LNCaP clone FGC (cell line): ENCODE measurements at regions not wholly inside any gene's neighbourhood (a gene's known extent, or its start where the extent isn't known, plus 50 kb on each side); places are given as distances from the start of the nearest gene placed in this dataset.
"Not testable (repeated sequence)": the region's sequence is repeated elsewhere in the genome, so short reads cannot be mapped to it uniquely, and the experiment has no call there.

Source experiments
- DNase-seq: peaks from one replicate; pipeline ENCODE4 v3.0.0-alpha.2; 2011; ENCODE audit warnings: low read depth
- H3K4me3 ChIP-seq: 2 replicates; pipeline ENCODE4 v1.5.1; 2011; ENCODE audit warnings: mild to moderate bottlenecking, low read depth, low read length, control low read depth
- CTCF ChIP-seq: IDR thresholded peaks from 2 replicates; pipeline ENCODE4 v1.5.1; 2012; ENCODE audit warnings: mild to moderate bottlenecking; ENCODE audit not compliant: control insufficient read depth, insufficient read depth; ENCODE audit errors: extremely low read depth

GRCh38 chr4:138591808-138592207, 349.7 kb upstream of the SLC7A11 start:
- TF ChIP-seq CTCF, result no peak
- DNase-seq, result no peak
- H3K4me3 ChIP-seq, result no peak overlapping the region

- no peak for TF ChIP-seq CTCF
- no peak for DNase-seq
These were observed 346.4 kb upstream of the SLC7A11 start for GRCh38 chr4:138588501-138588900.

GRCh38 chr4:138579146-138579545, 337.0 kb upstream of the SLC7A11 start:
- no peak for TF ChIP-seq CTCF
- DNase-seq, result no peak
- H3K4me3 ChIP-seq, result no peak overlapping the region

More at GRCh38 chr4:138588501-138588900, 346.4 kb upstream of the SLC7A11 start:
- no peak overlapping the region for H3K4me3 ChIP-seq

GRCh38 chr4:138577826-138578225, 335.7 kb upstream of the SLC7A11 start:
- not testable (repeated sequence) for H3K4me3 ChIP-seq, DNase-seq
- TF ChIP-seq CTCF, result peak; percentile 73

GRCh38 chr4:138577145-138577544, 335.0 kb upstream of the SLC7A11 start:
- DNase-seq, result no peak
- no peak overlapping the region for H3K4me3 ChIP-seq
- TF ChIP-seq CTCF, result no peak

GRCh38 chr4:138576684-138577083, 334.5 kb upstream of the SLC7A11 start:
- peak; percentile 61 for DNase-seq
- TF ChIP-seq CTCF, result peak; percentile 85
- no peak overlapping the region for H3K4me3 ChIP-seq

GRCh38 chr4:138573246-138573645, 331.1 kb upstream of the SLC7A11 start:
- H3K4me3 ChIP-seq, result no peak overlapping the region
- no peak for TF ChIP-seq CTCF
- DNase-seq, result no peak
